H9 (cell line): ENCODE measurements at regions not wholly inside any gene's neighbourhood (a gene's known extent, or its start where the extent isn't known, plus 50 kb on each side); places are given as distances from the start of the nearest gene placed in this dataset.

ENCODE experiments used
- DNase-seq: peaks from one replicate; pipeline ENCODE4 v3.0.0-alpha.2; 2017
- H2AFZ ChIP-seq: one replicate; pipeline ENCODE4 v1.6.1; 2013; ENCODE audit warnings: mild to moderate bottlenecking, low read length, control low read depth, moderate library complexity
- H2AK5ac ChIP-seq: 2 replicates; pipeline ENCODE4 v1.6.1; 2013; ENCODE audit warnings: low read length, control low read depth, mixed read lengths; ENCODE audit not compliant: insufficient read length
- H2BK120ac ChIP-seq: one replicate; pipeline ENCODE4 v1.6.1; 2013; ENCODE audit warnings: low read depth, mild to moderate bottlenecking, low read length, control low read depth, inconsistent platforms; ENCODE audit not compliant: poor library complexity, severe bottlenecking
- H2BK12ac ChIP-seq: 2 replicates; pipeline ENCODE4 v1.6.1; 2013; ENCODE audit warnings: low read length, control low read depth, mixed read lengths, low read depth; ENCODE audit not compliant: insufficient read length
- H2BK15ac ChIP-seq: 2 replicates; pipeline ENCODE4 v1.6.1; 2013; ENCODE audit warnings: low read depth, low read length, control low read depth
- H2BK20ac ChIP-seq: one replicate; pipeline ENCODE4 v1.6.1; 2013; ENCODE audit warnings: low read depth, mild to moderate bottlenecking, low read length, control low read depth, inconsistent platforms; ENCODE audit not compliant: poor library complexity, severe bottlenecking
- H2BK5ac ChIP-seq: 2 replicates; pipeline ENCODE4 v1.6.1; 2013; ENCODE audit warnings: low read length, control low read depth, mixed read lengths; ENCODE audit not compliant: insufficient read length
- H3K14ac ChIP-seq: 2 replicates; pipeline ENCODE4 v1.6.1; 2013; ENCODE audit warnings: low read length, control low read depth; ENCODE audit not compliant: insufficient read depth
- H3K18ac ChIP-seq: 2 replicates; pipeline ENCODE4 v1.6.1; 2013; ENCODE audit warnings: low read depth, mild to moderate bottlenecking, mixed read lengths, low read length, control low read depth; ENCODE audit not compliant: insufficient read length
- H3K23ac ChIP-seq: 2 replicates; pipeline ENCODE4 v1.6.1; 2013; ENCODE audit warnings: low read length, control low read depth, mixed read lengths, low read depth; ENCODE audit not compliant: insufficient read length
- H3K23me2 ChIP-seq: 2 replicates; pipeline ENCODE4 v1.6.1; 2013; ENCODE audit warnings: low read depth, mild to moderate bottlenecking, mixed read lengths, low read length, control low read depth; ENCODE audit not compliant: insufficient read length, poor library complexity, severe bottlenecking
- H3K27ac ChIP-seq: 2 replicates; pipeline ENCODE4 v1.5.1; 2013; ENCODE audit warnings: low read length, control low read depth, mixed read lengths, low read depth; ENCODE audit not compliant: insufficient read length
- H3K27me3 ChIP-seq: 2 replicates; pipeline ENCODE4 v1.6.1; 2013; ENCODE audit warnings: low read length, control low read depth, inconsistent platforms; ENCODE audit not compliant: insufficient read depth
- H3K4ac ChIP-seq: 2 replicates; pipeline ENCODE4 v1.6.1; 2013; ENCODE audit warnings: low read depth, mild to moderate bottlenecking, control low read depth, inconsistent platforms, low read length, moderate library complexity
- H3K4me1 ChIP-seq: 2 replicates; pipeline ENCODE4 v1.6.1; 2013; ENCODE audit warnings: low read length, control low read depth, inconsistent platforms; ENCODE audit not compliant: insufficient read depth
- H3K4me2 ChIP-seq: 2 replicates; pipeline ENCODE4 v1.6.1; 2013; ENCODE audit warnings: low read length, control low read depth, mixed read lengths; ENCODE audit not compliant: insufficient read length, insufficient read depth
- H3K56ac ChIP-seq: 2 replicates; pipeline ENCODE4 v1.6.1; 2013; ENCODE audit warnings: low read depth, mild to moderate bottlenecking, mixed read lengths, low read length, control low read depth; ENCODE audit not compliant: insufficient read length
- H3K79me1 ChIP-seq: 2 replicates; pipeline ENCODE4 v1.6.1; 2013; ENCODE audit warnings: low read depth, mild to moderate bottlenecking, moderate library complexity, low read length, control low read depth, inconsistent platforms; ENCODE audit not compliant: insufficient read depth, poor library complexity, severe bottlenecking
- H3K79me2 ChIP-seq: 2 replicates; pipeline ENCODE4 v1.6.1; 2013; ENCODE audit warnings: low read length, control low read depth, inconsistent platforms; ENCODE audit not compliant: insufficient read depth
- H3K9ac ChIP-seq: 2 replicates; pipeline ENCODE4 v1.6.1; 2013; ENCODE audit warnings: low read length, control low read depth, mixed read lengths; ENCODE audit not compliant: insufficient read length; ENCODE audit errors: extremely low read depth
- H3K9me3 ChIP-seq: one replicate; pipeline ENCODE4 v1.6.1; 2013; ENCODE audit warnings: low read depth, low read length, inconsistent platforms; ENCODE audit not compliant: control insufficient read depth
- H3T11ph ChIP-seq: one replicate; pipeline ENCODE4 v1.6.1; 2013; ENCODE audit warnings: mild to moderate bottlenecking, low read length, control low read depth, inconsistent platforms
- H4K20me1 ChIP-seq: one replicate; pipeline ENCODE4 v1.6.1; 2013; ENCODE audit not compliant: control insufficient read depth, insufficient read length, insufficient read depth
- H4K5ac ChIP-seq: 2 replicates; pipeline ENCODE4 v1.6.1; 2013; ENCODE audit warnings: low read depth, mild to moderate bottlenecking, mixed read lengths, low read length, control low read depth; ENCODE audit not compliant: insufficient read length
- H4K8ac ChIP-seq: replicated peaks from 2 replicates; pipeline ENCODE4 v1.6.1; 2013; ENCODE audit warnings: low read length, control low read depth, mixed read lengths, low read depth; ENCODE audit not compliant: insufficient read length
- H4K91ac ChIP-seq: 2 replicates; pipeline ENCODE4 v1.6.1; 2013; ENCODE audit warnings: low read depth, mild to moderate bottlenecking, moderate library complexity, mixed read lengths, low read length, control low read depth; ENCODE audit not compliant: insufficient read length
- H3K27ac Mint-ChIP-seq, 3 experiments: 2 replicates in 2 of 3; 3 replicates in 1 of 3; pipeline ENCODE4 v1.8.0; 2020 to 2021; ENCODE audit warnings: mixed read lengths in 3 of 3, mild to moderate bottlenecking in 1 of 3, moderate library complexity in 1 of 3
- H3K27me3 Mint-ChIP-seq: 2 replicates; pipeline ENCODE4 v1.8.0; 2021; ENCODE audit warnings: low read depth, mild to moderate bottlenecking, moderate library complexity, mixed read lengths
- H3K36me3 Mint-ChIP-seq, 3 experiments: 2 replicates in 2 of 3; 3 replicates in 1 of 3; pipeline ENCODE4 v1.8.0; 2020 to 2021; ENCODE audit warnings: low read depth in 3 of 3, mixed read lengths in 3 of 3; ENCODE audit not compliant: insufficient read depth in 1 of 3
- H3K4me1 Mint-ChIP-seq, 2 experiments: 2 replicates each; pipeline ENCODE4 v1.8.0; 2020; ENCODE audit warnings: mixed read lengths in 2 of 2
- H3K4me3 Mint-ChIP-seq, 2 experiments: 2 replicates in 1 of 2; 3 replicates in 1 of 2; pipeline ENCODE4 v1.8.0; 2020 to 2021; ENCODE audit warnings: mild to moderate bottlenecking in 2 of 2, mixed read lengths in 2 of 2, moderate library complexity in 1 of 2
- H3K9me3 Mint-ChIP-seq, 2 experiments: 2 replicates in 1 of 2; 3 replicates in 1 of 2; pipeline ENCODE4 v1.8.0; 2020; ENCODE audit warnings: mild to moderate bottlenecking in 2 of 2, mixed read lengths in 2 of 2, moderate library complexity in 1 of 2
- WGBS: extraction: QIAGEN DNeasy Blood & Tissue Kit; methylation state at CpG from one replicate; pipeline ENCODE4 v1.1.7; 2013; ENCODE audit warnings: missing lambda C conversion rate, low lambda C conversion rate, mixed read lengths; ENCODE audit not compliant: insufficient read length; ENCODE audit errors: extremely low coverage; 5-methylcytosine and 5-hydroxymethylcytosine counted together
- TF ChIP-seq, protein P1 (sequence below): fragments of 200-600 bp; sonication (generic); conservative IDR thresholded peaks from 3 replicates; pipeline ENCODE4 v1.8.0; 2021; ENCODE audit warnings: antibody characterized with exemption, mild to moderate bottlenecking

DNA sequence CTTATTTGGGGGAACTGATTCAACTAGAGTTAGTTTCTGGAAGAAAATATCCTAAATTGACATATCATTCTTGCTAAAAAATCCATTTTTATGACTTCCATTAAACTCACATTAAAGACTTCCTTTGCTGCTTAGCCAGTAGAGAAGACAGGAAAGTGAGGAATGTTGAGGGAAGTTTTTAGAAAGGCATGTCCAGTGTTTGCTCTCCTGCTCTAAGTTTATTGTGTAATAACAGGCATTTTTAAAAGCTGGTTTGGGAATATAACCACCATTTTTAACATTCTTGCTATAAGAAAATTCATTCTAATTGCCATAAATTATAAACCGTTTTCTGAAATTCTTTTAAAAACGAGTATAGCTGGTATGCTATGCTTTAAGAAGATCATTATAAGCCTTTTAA, 428.0 kb downstream of the RAP2B start:
- no peak overlapping the region for H2BK12ac ChIP-seq
- H4K8ac ChIP-seq, result no peak overlapping the region
- no peak overlapping the region for H4K5ac ChIP-seq
- H2BK5ac ChIP-seq, result no peak overlapping the region
- no peaks in the 10 kb centered on the region for H4K20me1 ChIP-seq
- no peak overlapping the region for H2BK20ac ChIP-seq
- no peaks in the 10 kb centered on the region; the same call in 1 of the 2 replicates for H3K27me3 Mint-ChIP-seq
- H3K27ac ChIP-seq, result no peak overlapping the region
- H3K9ac ChIP-seq, result no peak overlapping the region
- H3K27me3 ChIP-seq, result no peaks in the 10 kb centered on the region
- peaks cover 6 to 7% of the 10 kb centered on the region in 2 experiments; a peak in 3 of 5 replicates for H3K9me3 Mint-ChIP-seq
- no peak overlapping the region for H3K14ac ChIP-seq
- H3T11ph ChIP-seq, result no peak overlapping the region
- no peaks in the 10 kb centered on the region for H3K79me2 ChIP-seq
- H3K4me1 Mint-ChIP-seq, result no peaks in the 10 kb centered on the region
- H3K79me1 ChIP-seq, result no peaks in the 10 kb centered on the region
- H4K91ac ChIP-seq, result no peak overlapping the region
- TF ChIP-seq, protein P1, sequence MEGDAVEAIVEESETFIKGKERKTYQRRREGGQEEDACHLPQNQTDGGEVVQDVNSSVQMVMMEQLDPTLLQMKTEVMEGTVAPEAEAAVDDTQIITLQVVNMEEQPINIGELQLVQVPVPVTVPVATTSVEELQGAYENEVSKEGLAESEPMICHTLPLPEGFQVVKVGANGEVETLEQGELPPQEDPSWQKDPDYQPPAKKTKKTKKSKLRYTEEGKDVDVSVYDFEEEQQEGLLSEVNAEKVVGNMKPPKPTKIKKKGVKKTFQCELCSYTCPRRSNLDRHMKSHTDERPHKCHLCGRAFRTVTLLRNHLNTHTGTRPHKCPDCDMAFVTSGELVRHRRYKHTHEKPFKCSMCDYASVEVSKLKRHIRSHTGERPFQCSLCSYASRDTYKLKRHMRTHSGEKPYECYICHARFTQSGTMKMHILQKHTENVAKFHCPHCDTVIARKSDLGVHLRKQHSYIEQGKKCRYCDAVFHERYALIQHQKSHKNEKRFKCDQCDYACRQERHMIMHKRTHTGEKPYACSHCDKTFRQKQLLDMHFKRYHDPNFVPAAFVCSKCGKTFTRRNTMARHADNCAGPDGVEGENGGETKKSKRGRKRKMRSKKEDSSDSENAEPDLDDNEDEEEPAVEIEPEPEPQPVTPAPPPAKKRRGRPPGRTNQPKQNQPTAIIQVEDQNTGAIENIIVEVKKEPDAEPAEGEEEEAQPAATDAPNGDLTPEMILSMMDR, result no peak
- H3K4me3 Mint-ChIP-seq, result no peak overlapping the region
- H3K23me2 ChIP-seq, result no peaks in the 10 kb centered on the region
- H3K9me3 ChIP-seq, result no peaks in the 10 kb centered on the region
- H2AK5ac ChIP-seq, result no peak overlapping the region
- H3K56ac ChIP-seq, result no peak overlapping the region
- H2AFZ ChIP-seq, result no peak overlapping the region
- no peak for DNase-seq
- no peak overlapping the region for H3K4ac ChIP-seq
- H3K4me1 ChIP-seq, result no peaks in the 10 kb centered on the region
- WGBS, result no CpG with 5 or more reads among the region's 2 CpGs
- H2BK15ac ChIP-seq, result no peak overlapping the region
- H3K18ac ChIP-seq, result no peak overlapping the region
- no peak overlapping the region for H3K23ac ChIP-seq
- H3K4me2 ChIP-seq, result no peak overlapping the region
- no peaks in the 10 kb centered on the region; a peak in 1 of 7 replicates for H3K36me3 Mint-ChIP-seq
- no peak overlapping the region for H2BK120ac ChIP-seq
- H3K27ac Mint-ChIP-seq, result no peak overlapping the region
